ENCODE measurements at regions not wholly inside any gene's neighbourhood (a gene's known extent, or its start where the extent isn't known, plus 50 kb on each side); places are given as distances from the start of the nearest gene placed in this dataset.

DNA sequence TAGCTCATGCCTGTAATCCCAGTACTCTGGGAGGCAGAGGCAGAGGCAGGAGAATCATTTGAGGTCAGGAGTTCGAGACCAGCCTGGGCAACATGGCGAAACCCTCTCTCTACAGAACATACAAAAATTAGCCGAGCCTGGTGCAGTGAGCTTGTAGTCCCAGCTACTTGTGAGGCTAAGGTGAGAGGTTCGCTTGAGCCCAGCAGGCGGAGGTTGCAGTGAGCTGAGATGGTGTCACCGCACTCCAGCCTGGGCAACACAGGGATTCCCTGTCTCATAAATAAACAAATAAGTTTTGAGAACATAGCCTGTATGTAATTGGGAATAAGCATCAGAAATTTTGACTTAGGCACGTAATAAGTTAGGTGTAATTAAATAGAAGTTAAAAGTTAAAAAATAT is 971.7 kb upstream of the COX7C start:
- no peak for TF ChIP-seq POLR2A (IDR thresholded peaks at IDR 0.05)
- TF ChIP-seq, protein P1, sequence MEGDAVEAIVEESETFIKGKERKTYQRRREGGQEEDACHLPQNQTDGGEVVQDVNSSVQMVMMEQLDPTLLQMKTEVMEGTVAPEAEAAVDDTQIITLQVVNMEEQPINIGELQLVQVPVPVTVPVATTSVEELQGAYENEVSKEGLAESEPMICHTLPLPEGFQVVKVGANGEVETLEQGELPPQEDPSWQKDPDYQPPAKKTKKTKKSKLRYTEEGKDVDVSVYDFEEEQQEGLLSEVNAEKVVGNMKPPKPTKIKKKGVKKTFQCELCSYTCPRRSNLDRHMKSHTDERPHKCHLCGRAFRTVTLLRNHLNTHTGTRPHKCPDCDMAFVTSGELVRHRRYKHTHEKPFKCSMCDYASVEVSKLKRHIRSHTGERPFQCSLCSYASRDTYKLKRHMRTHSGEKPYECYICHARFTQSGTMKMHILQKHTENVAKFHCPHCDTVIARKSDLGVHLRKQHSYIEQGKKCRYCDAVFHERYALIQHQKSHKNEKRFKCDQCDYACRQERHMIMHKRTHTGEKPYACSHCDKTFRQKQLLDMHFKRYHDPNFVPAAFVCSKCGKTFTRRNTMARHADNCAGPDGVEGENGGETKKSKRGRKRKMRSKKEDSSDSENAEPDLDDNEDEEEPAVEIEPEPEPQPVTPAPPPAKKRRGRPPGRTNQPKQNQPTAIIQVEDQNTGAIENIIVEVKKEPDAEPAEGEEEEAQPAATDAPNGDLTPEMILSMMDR (IDR thresholded peaks at IDR 0.05) = no peak
